ENCODE measurements at regions not wholly inside any gene's neighbourhood (a gene's known extent, or its start where the extent isn't known, plus 50 kb on each side); places are given as distances from the start of the nearest gene placed in this dataset.

DNA sequence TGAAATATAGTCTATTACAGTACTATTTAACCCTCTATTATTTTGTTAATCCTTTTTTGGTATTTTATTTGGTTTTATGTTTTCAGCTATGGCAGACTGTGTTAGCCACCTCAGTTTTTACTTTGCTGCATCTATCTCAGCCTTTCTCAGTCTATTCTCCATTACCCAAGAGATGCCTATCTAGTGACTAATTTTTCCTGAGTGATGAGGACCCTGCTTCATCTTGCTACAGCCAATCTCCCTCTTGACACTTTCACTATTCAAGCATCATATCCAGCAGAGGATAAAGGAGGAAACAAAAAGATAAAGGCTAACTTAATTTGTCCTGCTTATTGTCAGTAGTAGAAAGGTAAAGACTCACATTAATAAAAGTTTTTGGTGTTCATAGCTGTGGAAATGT lies 141.8 kb upstream of the NECTIN3 start:
- Histone ChIP-seq H3K9me1 (ENCODE audit: control insufficient read depth, insufficient read depth, low read length) (no peaks in the 10 kb centered on the region), H3K79me2 (ENCODE audit: control insufficient read depth, insufficient read depth, low read length) (no peaks in the 10 kb centered on the region), H3K4me1 (replicated peaks in 1 of 2; ENCODE audit: control insufficient read depth in 2 of 2, insufficient read depth in 2 of 2, low read length in 2 of 2) (no peaks in the 10 kb centered on the region), H3K36me3 (ENCODE audit: control insufficient read depth, insufficient read depth, low read length) (no peaks in the 10 kb centered on the region), H3K9me3 (replicated peaks; ENCODE audit: control insufficient read depth, insufficient read depth, low read depth, low read length) (no peaks in the 10 kb centered on the region), H2AFZ (ENCODE audit: low read depth, low read length) (no peak overlapping the region), H3K4me3 (no peak overlapping the region), H4K20me1 (replicated peaks; ENCODE audit: control insufficient read depth, insufficient read depth, low read length) (no peaks in the 10 kb centered on the region), H3K27ac (ENCODE audit: extremely low read depth, low read depth, low read length) (no peak overlapping the region), H3K27me3 (ENCODE audit: control insufficient read depth in 2 of 2, insufficient read depth in 2 of 2, low read length in 2 of 2) (no peaks in the 10 kb centered on the region), H3K4me2 (ENCODE audit: insufficient read depth, low read length) (no peak overlapping the region), H3K9ac (ENCODE audit: insufficient read depth in 1 of 2, low read depth in 2 of 2, low read length in 2 of 2) (no peak overlapping the region)
- ATAC-seq (no peak), FAIRE-seq (no peak), DNase-seq (ENCODE audit: extremely low read depth in 1 of 4, low spot score in 3 of 4) (no peak)
- no peak for TF ChIP-seq MAFG (tag; conservative IDR thresholded peaks at IDR 0.05)
- TF ChIP-seq SMAD4 (CRISPR knock-in tag; conservative IDR thresholded peaks at IDR 0.05) = no peak
- ChIA-PET POLR2A (no interaction called here), CTCF (ENCODE audit: low intra/inter-chr PET ratio) (no interaction called here)
- intact Hi-C loops (cut with micrococcal nuclease) = no loop called here
- no TSS peak for BruUV-seq (replicated peaks)
- in situ Hi-C loops (cut with MboI) = no loop called here

DNA sequence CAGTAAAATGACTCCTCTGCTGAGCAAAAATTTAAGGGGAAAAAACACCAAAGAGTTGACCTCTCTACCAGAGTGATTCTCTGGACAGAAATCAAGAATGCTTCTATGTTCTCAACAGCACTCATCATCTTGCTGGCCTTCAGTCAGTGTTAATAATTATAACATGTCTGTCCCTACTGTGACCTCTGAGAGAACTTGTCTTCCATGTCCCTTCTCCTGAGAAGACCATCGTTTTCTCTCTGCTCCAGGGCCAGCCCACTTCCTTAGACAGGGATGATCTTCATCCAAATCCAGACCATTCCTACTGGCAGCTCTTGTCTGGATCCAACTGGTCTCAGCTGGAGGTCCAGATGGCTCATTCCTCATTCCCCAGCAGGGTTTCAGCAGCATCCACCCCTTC lies 139.0 kb upstream of the NECTIN3 start:
- Histone ChIP-seq H3K27ac (ENCODE audit: extremely low read depth, low read depth, low read length) (no peak overlapping the region), H3K27me3 (ENCODE audit: control insufficient read depth in 2 of 2, insufficient read depth in 2 of 2, low read length in 2 of 2) (no peaks in the 10 kb centered on the region), H3K4me3 (no peak overlapping the region), H3K79me2 (ENCODE audit: control insufficient read depth, insufficient read depth, low read length) (no peaks in the 10 kb centered on the region), H3K9ac (ENCODE audit: insufficient read depth in 1 of 2, low read depth in 2 of 2, low read length in 2 of 2) (no peak overlapping the region), H3K9me3 (replicated peaks; ENCODE audit: control insufficient read depth, insufficient read depth, low read depth, low read length) (no peaks in the 10 kb centered on the region), H3K9me1 (ENCODE audit: control insufficient read depth, insufficient read depth, low read length) (no peaks in the 10 kb centered on the region), H2AFZ (ENCODE audit: low read depth, low read length) (no peak overlapping the region), H4K20me1 (replicated peaks; ENCODE audit: control insufficient read depth, insufficient read depth, low read length) (no peaks in the 10 kb centered on the region), H3K4me2 (ENCODE audit: insufficient read depth, low read length) (no peak overlapping the region), H3K4me1 (replicated peaks in 1 of 2; ENCODE audit: control insufficient read depth in 2 of 2, insufficient read depth in 2 of 2, low read length in 2 of 2) (no peaks in the 10 kb centered on the region), H3K36me3 (ENCODE audit: control insufficient read depth, insufficient read depth, low read length) (no peaks in the 10 kb centered on the region)
- ChIA-PET CTCF (ENCODE audit: low intra/inter-chr PET ratio) (no interaction called here), POLR2A (no interaction called here)
- ATAC-seq (no peak), DNase-seq (ENCODE audit: extremely low read depth in 1 of 4, low spot score in 3 of 4) (no peak), FAIRE-seq (no peak)
- no TSS peak for BruUV-seq (replicated peaks)
- TF ChIP-seq PPARD (CRISPR knock-in tag; IDR thresholded peaks at IDR 0.05) (no peak), ZKSCAN1 (IDR thresholded peaks at IDR 0.05; ENCODE audit: low read depth, low read length) (no peak), HDAC8 (tag; IDR thresholded peaks at IDR 0.05) (no peak), SNAPC5 (CRISPR knock-in tag; IDR thresholded peaks at IDR 0.05) (no peak), CHCHD3 (CRISPR knock-in tag; IDR thresholded peaks at IDR 0.05) (no peak), HDAC1 (IDR thresholded peaks at IDR 0.05) (no peak), STAT5A (IDR thresholded peaks at IDR 0.05; ENCODE audit: borderline replicate concordance, low read length) (no peak)
- intact Hi-C loops (cut with micrococcal nuclease) (no loop called here), in situ Hi-C loops (cut with MboI) (no loop called here)
- WGBS (ENCODE audit: insufficient coverage, low coverage, missing lambda C conversion rate) = 0% methylated on average over 1 of the region's 1 CpG

All from K562 (cell line).